DND-41 (cell line): ENCODE measurements at regions not wholly inside any gene's neighbourhood (a gene's known extent, or its start where the extent isn't known, plus 50 kb on each side); places are given as distances from the start of the nearest gene placed in this dataset.

Experiments used
- ATAC-seq: fragments of 200-7000 bp; cut with Tn5 transposase; 3 replicates; pipeline ENCODE4 v1.9.1; 2021; ENCODE audit warnings: low read depth; ENCODE audit not compliant: insufficient read depth
- DNase-seq: peaks from one replicate; pipeline ENCODE4 v3.0.0-alpha.2; 2020
- H2AFZ ChIP-seq: 2 replicates; pipeline ENCODE4 v1.6.0; 2012; ENCODE audit warnings: low read depth, low read length
- H3K27ac ChIP-seq: 2 replicates; pipeline ENCODE4 v1.5.1; 2012; ENCODE audit warnings: low read length, inconsistent platforms
- H3K27me3 ChIP-seq: fragments of 200-600 bp; sonication (generic); 2 replicates; pipeline ENCODE4 v1.6.0; 2012; ENCODE audit warnings: low read length, mild to moderate bottlenecking, inconsistent platforms; ENCODE audit not compliant: insufficient read depth, poor library complexity
- H3K36me3 ChIP-seq: 2 replicates; pipeline ENCODE4 v1.5.1; 2012; ENCODE audit warnings: low read length, inconsistent platforms; ENCODE audit not compliant: insufficient read depth
- H3K4me1 ChIP-seq: 2 replicates; pipeline ENCODE4 v1.5.1; 2012; ENCODE audit warnings: mild to moderate bottlenecking, low read length; ENCODE audit not compliant: insufficient read depth
- H3K4me2 ChIP-seq: 2 replicates; pipeline ENCODE4 v1.6.0; 2012; ENCODE audit warnings: mild to moderate bottlenecking, moderate library complexity, low read length, inconsistent platforms; ENCODE audit not compliant: insufficient read depth
- H3K4me3 ChIP-seq, 2 experiments: fragments of 200-600 bp in 1 of 2; shearing (Covaris generic) in 1 of 2; 2 replicates each; pipeline ENCODE4 v1.5.1; 2012 to 2016; ENCODE audit warnings: inconsistent platforms in 2 of 2, low read length in 2 of 2, mild to moderate bottlenecking in 2 of 2, low read depth in 1 of 2, moderate library complexity in 1 of 2
- H3K79me2 ChIP-seq: 2 replicates; pipeline ENCODE4 v1.6.0; 2012; ENCODE audit warnings: low read length, inconsistent platforms; ENCODE audit not compliant: insufficient read depth
- H3K9ac ChIP-seq: 2 replicates; pipeline ENCODE4 v1.6.0; 2012; ENCODE audit warnings: low read depth, mild to moderate bottlenecking, inconsistent platforms, low read length, moderate library complexity
- H3K9me3 ChIP-seq: 2 replicates; pipeline ENCODE4 v1.5.1; 2012; ENCODE audit warnings: low read length, moderate library complexity, mild to moderate bottlenecking, inconsistent platforms; ENCODE audit not compliant: insufficient read depth, severe bottlenecking
- H4K20me1 ChIP-seq: 2 replicates; pipeline ENCODE4 v1.6.0; 2012; ENCODE audit warnings: low read length; ENCODE audit not compliant: insufficient read depth
- EZH2 ChIP-seq: IDR thresholded peaks from 3 replicates; pipeline ENCODE4 v1.6.1; 2012; ENCODE audit warnings: borderline replicate concordance, low read depth, mild to moderate bottlenecking, moderate library complexity, low read length, inconsistent platforms; ENCODE audit not compliant: severe bottlenecking
- TF ChIP-seq, protein P1 (sequence below): IDR thresholded peaks from 2 replicates; pipeline ENCODE4 v1.5.1; 2012; ENCODE audit warnings: borderline replicate concordance, low read length, moderate library complexity, mild to moderate bottlenecking; ENCODE audit not compliant: poor library complexity, severe bottlenecking; ENCODE audit errors: extremely low read depth

DNA sequence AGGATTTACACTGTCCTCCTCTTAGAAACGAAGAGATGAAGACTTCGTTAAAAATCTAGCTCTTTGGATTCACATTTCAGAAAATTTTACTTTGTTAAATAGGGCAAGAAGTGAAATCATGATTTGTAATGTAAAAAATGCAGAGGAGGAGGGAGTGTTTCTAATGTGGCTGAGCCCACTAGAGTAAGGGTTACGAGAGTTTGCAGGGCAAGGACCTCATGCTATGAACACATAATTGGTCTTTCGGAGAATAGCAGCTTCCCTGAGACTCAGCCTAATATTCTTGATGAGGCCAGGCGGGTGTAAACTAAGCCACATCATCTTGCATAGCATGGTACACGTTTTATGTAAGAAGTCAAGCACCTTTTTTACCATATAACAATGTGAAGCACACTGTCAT lies 191.0 kb upstream of the ADAMTS16 start:
- peaks cover 4% of the 10 kb centered on the region for H3K27me3 ChIP-seq
- no peak overlapping the region for H3K9ac ChIP-seq
- no peaks in the 10 kb centered on the region for H4K20me1 ChIP-seq
- no peaks in the 10 kb centered on the region for H3K36me3 ChIP-seq
- no peak overlapping the region for H3K4me3 ChIP-seq
- no peak overlapping the region for H2AFZ ChIP-seq
- no peak overlapping the region for H3K27ac ChIP-seq
- TF ChIP-seq, protein P1, sequence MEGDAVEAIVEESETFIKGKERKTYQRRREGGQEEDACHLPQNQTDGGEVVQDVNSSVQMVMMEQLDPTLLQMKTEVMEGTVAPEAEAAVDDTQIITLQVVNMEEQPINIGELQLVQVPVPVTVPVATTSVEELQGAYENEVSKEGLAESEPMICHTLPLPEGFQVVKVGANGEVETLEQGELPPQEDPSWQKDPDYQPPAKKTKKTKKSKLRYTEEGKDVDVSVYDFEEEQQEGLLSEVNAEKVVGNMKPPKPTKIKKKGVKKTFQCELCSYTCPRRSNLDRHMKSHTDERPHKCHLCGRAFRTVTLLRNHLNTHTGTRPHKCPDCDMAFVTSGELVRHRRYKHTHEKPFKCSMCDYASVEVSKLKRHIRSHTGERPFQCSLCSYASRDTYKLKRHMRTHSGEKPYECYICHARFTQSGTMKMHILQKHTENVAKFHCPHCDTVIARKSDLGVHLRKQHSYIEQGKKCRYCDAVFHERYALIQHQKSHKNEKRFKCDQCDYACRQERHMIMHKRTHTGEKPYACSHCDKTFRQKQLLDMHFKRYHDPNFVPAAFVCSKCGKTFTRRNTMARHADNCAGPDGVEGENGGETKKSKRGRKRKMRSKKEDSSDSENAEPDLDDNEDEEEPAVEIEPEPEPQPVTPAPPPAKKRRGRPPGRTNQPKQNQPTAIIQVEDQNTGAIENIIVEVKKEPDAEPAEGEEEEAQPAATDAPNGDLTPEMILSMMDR, result no peak
- no peak for TF ChIP-seq EZH2
- DNase-seq (no peak), ATAC-seq (no peak)
- H3K4me1 ChIP-seq, result no peaks in the 10 kb centered on the region
- H3K79me2 ChIP-seq, result no peaks in the 10 kb centered on the region
- H3K4me2 ChIP-seq, result no peak overlapping the region
- H3K9me3 ChIP-seq, result no peaks in the 10 kb centered on the region

- no peak for TF ChIP-seq EZH2
- TF ChIP-seq, protein P1, result no peak
- Histone ChIP-seq H2AFZ (no peak overlapping the region), H3K27ac (no peak overlapping the region), H3K36me3 (no peaks in the 10 kb centered on the region), H3K27me3 (no peaks in the 10 kb centered on the region), H3K4me2 (no peak overlapping the region), H3K79me2 (no peaks in the 10 kb centered on the region), H3K4me3 (no peak overlapping the region), H4K20me1 (no peaks in the 10 kb centered on the region), H3K9me3 (no peaks in the 10 kb centered on the region), H3K4me1 (no peaks in the 10 kb centered on the region), H3K9ac (no peak overlapping the region)
- DNase-seq (no peak), ATAC-seq (no peak)
These were observed 186.6 kb upstream of the ADAMTS16 start for GRCh38 chr5:4953576-4953975.

GRCh38 chr5:4954048-4954447 lies 186.1 kb upstream of the ADAMTS16 start:
- Histone ChIP-seq H3K9ac (no peak overlapping the region), H3K4me3 (no peak overlapping the region), H3K9me3 (no peaks in the 10 kb centered on the region)

More at GRCh38 chr5:4954048-4954447, 186.1 kb upstream of the ADAMTS16 start:
- Histone ChIP-seq H3K36me3 (no peaks in the 10 kb centered on the region), H3K27me3 (peaks cover under 1% of the 10 kb centered on the region), H3K4me2 (no peak overlapping the region), H3K27ac (no peak overlapping the region), H4K20me1 (no peaks in the 10 kb centered on the region), H2AFZ (no peak overlapping the region), H3K79me2 (no peaks in the 10 kb centered on the region), H3K4me1 (no peaks in the 10 kb centered on the region)
- DNase-seq (no peak), ATAC-seq (no peak)
- no peak for TF ChIP-seq EZH2
- TF ChIP-seq, protein P1, result no peak
